Neural crest cell (in vitro differentiated cells): ENCODE measurements at regions not wholly inside any gene's neighbourhood (a gene's known extent, or its start where the extent isn't known, plus 50 kb on each side); places are given as distances from the start of the nearest gene placed in this dataset.

Source experiments
- DNase-seq: peaks from one replicate; pipeline ENCODE4 v3.0.0; 2021; ENCODE audit warnings: low read depth, mixed read lengths, low spot score
- H3K27ac Mint-ChIP-seq: one replicate; pipeline ENCODE4 v1.8.0; 2021; ENCODE audit warnings: mild to moderate bottlenecking, mixed read lengths; ENCODE audit not compliant: unreplicated experiment
- H3K27me3 Mint-ChIP-seq: 2 replicates; pipeline ENCODE4 v1.8.0; 2021; ENCODE audit warnings: low read depth, mild to moderate bottlenecking, mixed read lengths
- H3K36me3 Mint-ChIP-seq: 2 replicates; pipeline ENCODE4 v1.8.0; 2021; ENCODE audit warnings: low read depth, mild to moderate bottlenecking, mixed read lengths
- H3K4me1 Mint-ChIP-seq: 2 replicates; pipeline ENCODE4 v1.8.0; 2021; ENCODE audit warnings: mixed read lengths
- H3K4me3 Mint-ChIP-seq: one replicate; pipeline ENCODE4 v1.8.0; 2021; ENCODE audit warnings: mild to moderate bottlenecking, mixed read lengths
- H3K9me3 Mint-ChIP-seq: 2 replicates; pipeline ENCODE4 v1.8.0; 2021; ENCODE audit warnings: mixed read lengths
- TF ChIP-seq, protein P1 (sequence below): fragments of 200-600 bp; sonication (generic); conservative IDR thresholded peaks from 2 replicates; pipeline ENCODE4 v1.5.0; 2021; ENCODE audit warnings: antibody characterized with exemption, mild to moderate bottlenecking

DNA sequence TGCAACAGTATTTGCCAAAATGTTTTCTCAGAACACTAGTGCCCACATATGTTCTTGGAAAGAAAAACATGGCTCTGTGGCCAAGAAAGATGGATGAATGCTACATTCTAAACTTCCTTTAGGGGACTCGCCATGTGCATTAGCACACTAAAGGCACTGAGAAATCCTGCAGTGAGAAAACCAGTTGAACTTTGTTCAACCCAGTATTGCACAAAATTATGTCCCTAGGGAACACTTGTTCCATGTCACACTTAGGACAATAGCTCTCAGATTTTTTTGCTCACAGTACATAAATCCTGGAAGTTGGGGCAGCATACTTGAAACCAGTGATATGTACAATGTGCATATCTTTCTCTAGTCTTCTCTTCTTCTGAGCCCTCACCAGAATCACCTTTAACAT is 96.6 kb downstream of the ADRB2 start:
- H3K27me3 Mint-ChIP-seq, result peaks cover 17% of the 10 kb centered on the region
- H3K9me3 Mint-ChIP-seq, result no peaks in the 10 kb centered on the region
- TF ChIP-seq, protein P1, sequence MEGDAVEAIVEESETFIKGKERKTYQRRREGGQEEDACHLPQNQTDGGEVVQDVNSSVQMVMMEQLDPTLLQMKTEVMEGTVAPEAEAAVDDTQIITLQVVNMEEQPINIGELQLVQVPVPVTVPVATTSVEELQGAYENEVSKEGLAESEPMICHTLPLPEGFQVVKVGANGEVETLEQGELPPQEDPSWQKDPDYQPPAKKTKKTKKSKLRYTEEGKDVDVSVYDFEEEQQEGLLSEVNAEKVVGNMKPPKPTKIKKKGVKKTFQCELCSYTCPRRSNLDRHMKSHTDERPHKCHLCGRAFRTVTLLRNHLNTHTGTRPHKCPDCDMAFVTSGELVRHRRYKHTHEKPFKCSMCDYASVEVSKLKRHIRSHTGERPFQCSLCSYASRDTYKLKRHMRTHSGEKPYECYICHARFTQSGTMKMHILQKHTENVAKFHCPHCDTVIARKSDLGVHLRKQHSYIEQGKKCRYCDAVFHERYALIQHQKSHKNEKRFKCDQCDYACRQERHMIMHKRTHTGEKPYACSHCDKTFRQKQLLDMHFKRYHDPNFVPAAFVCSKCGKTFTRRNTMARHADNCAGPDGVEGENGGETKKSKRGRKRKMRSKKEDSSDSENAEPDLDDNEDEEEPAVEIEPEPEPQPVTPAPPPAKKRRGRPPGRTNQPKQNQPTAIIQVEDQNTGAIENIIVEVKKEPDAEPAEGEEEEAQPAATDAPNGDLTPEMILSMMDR, result no peak
- no peak overlapping the region for H3K4me3 Mint-ChIP-seq
- no peak for DNase-seq
- H3K4me1 Mint-ChIP-seq, result peaks cover under 1% of the 10 kb centered on the region
- no peaks in the 10 kb centered on the region for H3K36me3 Mint-ChIP-seq
- no peak overlapping the region for H3K27ac Mint-ChIP-seq

DNA sequence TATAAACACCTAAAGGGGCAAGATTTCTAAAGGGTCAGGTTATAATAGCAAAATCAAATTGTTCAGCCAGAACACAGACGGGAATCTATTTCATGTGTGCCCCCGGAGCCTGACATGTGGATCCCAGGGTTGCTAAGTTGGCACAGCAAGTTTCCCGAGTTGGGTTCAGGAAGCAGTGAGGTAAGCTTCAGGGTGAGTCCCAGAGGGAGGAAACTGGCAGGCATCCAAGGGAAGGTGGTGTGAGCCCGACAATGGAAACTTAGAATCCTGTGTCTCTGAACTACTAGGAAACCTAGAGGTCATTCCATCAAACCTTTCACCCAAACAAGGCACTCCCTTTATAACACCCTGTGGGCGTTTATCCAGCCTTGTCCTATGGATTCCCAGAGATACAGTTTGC is 98.4 kb downstream of the ADRB2 start:
- H3K36me3 Mint-ChIP-seq, result no peaks in the 10 kb centered on the region

DNA sequence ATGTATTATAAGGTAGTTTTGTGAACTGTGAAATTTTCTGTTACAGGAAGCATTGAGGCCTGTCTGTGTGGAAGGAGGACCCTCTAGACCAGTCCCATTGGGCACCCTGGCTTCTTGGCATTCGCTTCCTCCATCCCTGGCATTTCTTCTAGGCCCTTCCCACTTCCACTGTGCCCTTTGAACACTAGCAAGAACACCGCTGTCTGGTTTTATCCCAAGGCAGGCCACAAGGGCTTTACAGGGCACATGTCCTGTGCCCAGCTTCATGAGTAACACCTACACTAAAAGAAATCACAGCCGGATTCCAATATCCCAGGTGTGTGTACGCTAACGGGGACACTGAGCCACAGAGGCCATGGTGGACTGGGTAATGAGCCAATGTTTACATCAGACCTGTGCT is 99.8 kb downstream of the ADRB2 start:
- DNase-seq, result no peak
- Mint-ChIP-seq H3K27me3 (peaks cover 8% of the 10 kb centered on the region), H3K4me3 (no peak overlapping the region), H3K36me3 (no peaks in the 10 kb centered on the region), H3K27ac (no peak overlapping the region), H3K4me1 (peaks cover 13% of the 10 kb centered on the region), H3K9me3 (no peaks in the 10 kb centered on the region)
- TF ChIP-seq, protein P1, result no peak

More for the DNA sequence above, 98.4 kb downstream of the ADRB2 start:
- Mint-ChIP-seq H3K4me3 (no peak overlapping the region), H3K9me3 (no peaks in the 10 kb centered on the region), H3K4me1 (peaks cover 6% of the 10 kb centered on the region), H3K27ac (no peak overlapping the region), H3K27me3 (peaks cover 17% of the 10 kb centered on the region)
- no peak for DNase-seq
- TF ChIP-seq, protein P1, result no peak

DNA sequence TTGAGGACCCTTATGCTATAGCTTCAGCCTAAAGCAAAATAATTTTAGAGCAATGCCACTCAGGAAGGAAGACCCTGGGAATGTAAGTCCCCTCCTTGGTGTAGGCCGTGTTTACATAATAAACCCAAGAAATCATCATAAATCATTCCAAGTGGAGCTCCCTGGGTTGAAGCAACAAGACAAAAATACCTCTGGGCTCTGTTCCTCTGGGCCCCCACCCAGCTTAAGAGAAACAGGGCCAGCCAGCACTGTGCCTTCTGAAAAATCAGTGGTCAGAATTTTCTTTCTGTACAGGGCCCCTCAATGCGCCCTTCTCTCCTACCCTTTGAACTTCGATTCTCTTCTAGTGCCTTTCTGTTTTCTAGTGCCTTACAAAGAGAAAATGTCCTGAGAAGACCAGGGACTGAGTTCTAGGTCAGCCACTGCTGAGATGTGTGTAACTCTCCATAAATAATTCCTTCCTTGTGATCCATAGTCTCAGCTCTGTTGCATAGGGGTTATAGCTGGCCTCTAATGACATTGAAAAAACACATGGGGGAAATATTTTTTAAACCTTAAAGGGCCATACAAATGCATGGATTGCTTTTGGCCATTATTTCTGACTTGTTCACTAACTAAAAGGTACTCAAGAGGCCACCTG is 101.0 kb downstream of the ADRB2 start:
- TF ChIP-seq, protein P1, result no peak
- peaks cover 7% of the 10 kb centered on the region for H3K27me3 Mint-ChIP-seq
- H3K27ac Mint-ChIP-seq, result no peak overlapping the region
- DNase-seq, result no peak
- H3K9me3 Mint-ChIP-seq, result no peaks in the 10 kb centered on the region
- H3K4me1 Mint-ChIP-seq, result peaks cover 13% of the 10 kb centered on the region
- no peak overlapping the region for H3K4me3 Mint-ChIP-seq
- no peaks in the 10 kb centered on the region for H3K36me3 Mint-ChIP-seq

DNA sequence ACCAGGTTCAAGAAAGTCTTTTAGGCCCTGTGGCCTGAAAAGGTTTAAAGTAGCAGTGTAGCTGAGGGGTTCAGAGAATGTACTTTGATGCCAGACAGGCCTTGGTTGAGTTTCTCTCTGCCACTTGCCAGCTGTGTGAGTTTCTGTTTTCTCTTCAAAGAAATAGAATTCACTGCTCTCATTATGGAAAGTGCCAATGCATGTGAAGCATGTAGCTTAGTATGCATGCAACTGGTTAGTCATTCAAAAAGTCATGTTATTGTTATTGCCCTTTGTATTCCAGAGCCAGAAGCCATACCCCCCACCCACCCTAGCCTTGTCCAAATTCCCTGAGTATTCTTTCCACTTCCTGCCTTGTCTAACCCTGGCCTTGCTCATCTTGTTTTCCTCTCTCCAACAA is 101.7 kb downstream of the ADRB2 start:
- TF ChIP-seq, protein P1, result no peak
- H3K36me3 Mint-ChIP-seq, result no peaks in the 10 kb centered on the region
- DNase-seq, result no peak
- no peak overlapping the region for H3K27ac Mint-ChIP-seq
- H3K4me1 Mint-ChIP-seq, result peaks cover 13% of the 10 kb centered on the region
- no peak overlapping the region for H3K4me3 Mint-ChIP-seq
- peaks cover 7% of the 10 kb centered on the region for H3K27me3 Mint-ChIP-seq
- no peaks in the 10 kb centered on the region for H3K9me3 Mint-ChIP-seq
